ENCODE measurements at regions not wholly inside any gene's neighbourhood (a gene's known extent, or its start where the extent isn't known, plus 50 kb on each side); places are given as distances from the start of the nearest gene placed in this dataset.

- Histone ChIP-seq H3K4me1 (no peaks in the 10 kb centered on the region), H3K27me3 (ENCODE audit: insufficient read depth in 3 of 3, low read length in 2 of 3) (no peaks in the 10 kb centered on the region), H3K27ac (no peak overlapping the region), H3K36me3 (ENCODE audit: insufficient read depth in 1 of 2, low read depth in 1 of 2) (no peaks in the 10 kb centered on the region), H3K4me3 (no peak overlapping the region), H3K9me3 (no peaks in the 10 kb centered on the region)
- DNase-seq (no peak), ATAC-seq (no peak)
- intact Hi-C loops (cut with DNase I) = no loop called here
- TF ChIP-seq, protein P1, sequence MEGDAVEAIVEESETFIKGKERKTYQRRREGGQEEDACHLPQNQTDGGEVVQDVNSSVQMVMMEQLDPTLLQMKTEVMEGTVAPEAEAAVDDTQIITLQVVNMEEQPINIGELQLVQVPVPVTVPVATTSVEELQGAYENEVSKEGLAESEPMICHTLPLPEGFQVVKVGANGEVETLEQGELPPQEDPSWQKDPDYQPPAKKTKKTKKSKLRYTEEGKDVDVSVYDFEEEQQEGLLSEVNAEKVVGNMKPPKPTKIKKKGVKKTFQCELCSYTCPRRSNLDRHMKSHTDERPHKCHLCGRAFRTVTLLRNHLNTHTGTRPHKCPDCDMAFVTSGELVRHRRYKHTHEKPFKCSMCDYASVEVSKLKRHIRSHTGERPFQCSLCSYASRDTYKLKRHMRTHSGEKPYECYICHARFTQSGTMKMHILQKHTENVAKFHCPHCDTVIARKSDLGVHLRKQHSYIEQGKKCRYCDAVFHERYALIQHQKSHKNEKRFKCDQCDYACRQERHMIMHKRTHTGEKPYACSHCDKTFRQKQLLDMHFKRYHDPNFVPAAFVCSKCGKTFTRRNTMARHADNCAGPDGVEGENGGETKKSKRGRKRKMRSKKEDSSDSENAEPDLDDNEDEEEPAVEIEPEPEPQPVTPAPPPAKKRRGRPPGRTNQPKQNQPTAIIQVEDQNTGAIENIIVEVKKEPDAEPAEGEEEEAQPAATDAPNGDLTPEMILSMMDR (IDR thresholded peaks at IDR 0.05) = no peak
Measured at GRCh38 chr7:145696071-145696470, 420.5 kb upstream of the CNTNAP2 start.

DNA sequence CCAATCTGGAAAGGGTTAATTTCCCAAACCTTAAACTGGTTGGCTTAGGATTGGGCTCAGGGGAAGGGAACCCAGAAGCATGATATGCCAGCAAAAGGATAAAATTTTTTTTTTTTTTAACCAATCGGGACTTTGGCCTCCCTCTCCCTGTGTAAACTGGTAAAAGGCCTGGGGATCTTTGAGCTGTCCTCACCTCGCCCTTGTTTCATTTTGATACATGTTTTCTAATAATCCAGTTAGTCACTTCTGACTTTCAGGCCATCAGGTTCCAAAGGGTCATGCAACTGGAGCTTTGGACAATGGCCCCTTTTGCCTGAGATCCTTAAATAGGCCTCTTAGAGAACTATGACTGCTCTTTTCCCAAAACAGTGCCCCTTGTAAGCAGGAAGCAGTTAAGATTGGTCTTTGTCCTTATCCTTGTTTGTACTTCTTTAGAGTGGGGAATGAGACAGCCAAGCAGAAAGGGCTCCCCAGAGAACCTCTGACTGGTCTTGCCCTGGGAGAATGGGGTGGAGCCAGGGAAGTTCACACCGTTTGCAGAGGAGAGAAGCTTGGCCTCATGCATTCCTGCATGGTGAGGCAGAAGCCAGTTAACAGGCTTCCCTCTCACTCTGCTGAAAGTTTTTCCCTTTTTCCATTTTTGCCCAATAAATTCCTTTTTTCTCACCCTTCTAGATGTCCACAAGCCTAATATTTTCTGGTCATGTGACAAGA is 424.2 kb upstream of the CNTNAP2 start:
- no peak for DNase-seq
- Histone ChIP-seq H3K27ac (no peak overlapping the region), H3K4me1 (no peaks in the 10 kb centered on the region), H3K4me3 (no peak overlapping the region), H3K36me3 (ENCODE audit: insufficient read depth in 1 of 2, low read depth in 1 of 2) (no peaks in the 10 kb centered on the region), H3K27me3 (ENCODE audit: insufficient read depth in 3 of 3, low read length in 2 of 3) (no peaks in the 10 kb centered on the region), H3K9me3 (no peaks in the 10 kb centered on the region)
- WGBS, 3 donors = 44 to 48% (median 47%) methylated on average over 3 of the region's 3 CpGs
- intact Hi-C loops (cut with DNase I) = no loop called here
- TF ChIP-seq, protein P1 (IDR thresholded peaks at IDR 0.05) = no peak
- ATAC-seq = no peak

DNA sequence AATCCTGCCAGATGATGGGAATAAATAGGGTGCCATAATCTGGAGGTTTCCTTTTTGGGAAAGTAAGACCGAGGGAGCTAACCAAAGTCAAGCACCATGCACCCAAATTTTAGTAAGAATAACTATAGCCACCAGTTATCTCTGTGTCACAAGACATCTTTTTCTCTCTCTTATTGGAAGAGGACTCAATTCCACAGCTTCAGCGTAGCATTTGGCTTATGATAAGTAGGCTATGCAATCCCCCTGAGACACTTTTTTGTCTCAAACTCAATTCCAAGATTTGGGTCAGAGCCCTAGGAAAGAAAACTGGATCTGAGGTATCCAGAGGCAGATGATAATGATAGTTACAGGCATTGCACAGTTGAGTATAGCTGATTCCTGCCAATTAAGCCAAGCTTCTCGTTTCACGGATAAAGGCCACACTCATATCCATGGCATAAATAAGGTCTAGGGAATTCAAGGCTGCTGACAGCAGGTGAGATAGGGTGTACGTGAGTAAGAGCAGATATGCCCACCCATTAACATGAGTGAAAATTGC is 425.2 kb upstream of the CNTNAP2 start:
- Histone ChIP-seq H3K36me3 (ENCODE audit: insufficient read depth in 1 of 2, low read depth in 1 of 2) (no peaks in the 10 kb centered on the region), H3K9me3 (no peaks in the 10 kb centered on the region), H3K27ac (no peak overlapping the region), H3K4me1 (no peaks in the 10 kb centered on the region), H3K4me3 (no peak overlapping the region), H3K27me3 (ENCODE audit: insufficient read depth in 3 of 3, low read length in 2 of 3) (no peaks in the 10 kb centered on the region)
- TF ChIP-seq, protein P1 (IDR thresholded peaks at IDR 0.05) = no peak
- ATAC-seq (no peak), DNase-seq (no peak)
- 74 to 76% (median 75%) methylated on average over 5 of the region's 5 CpGs for WGBS, 3 donors
- intact Hi-C loops (cut with DNase I) = no loop called here

DNA sequence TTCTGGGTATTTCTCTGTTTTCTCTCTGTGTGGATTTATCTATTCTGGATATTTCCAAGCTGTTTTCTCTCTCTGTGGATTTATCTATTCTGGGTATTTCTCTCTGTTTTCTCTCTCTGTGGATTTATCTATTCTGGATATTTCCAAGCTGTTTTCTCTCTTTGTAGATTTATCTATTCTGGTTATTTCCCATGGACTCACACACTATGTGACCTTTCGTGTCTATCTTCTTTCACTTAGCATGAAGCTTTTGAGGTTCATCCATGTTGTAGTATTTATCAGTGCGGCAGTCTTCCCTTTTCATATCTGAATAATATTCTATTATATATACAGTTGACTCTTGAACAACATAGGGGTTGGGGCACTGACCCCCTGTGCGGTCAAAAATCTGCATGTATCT is 435.0 kb upstream of the CNTNAP2 start:
- H3K4me1 ChIP-seq = no peaks in the 10 kb centered on the region
- 92 to 95% (median 92%) methylated on average over 3 of the region's 3 CpGs for WGBS, 3 donors
- no peak for ATAC-seq
- no peak for DNase-seq
- TF ChIP-seq, protein P1 (IDR thresholded peaks at IDR 0.05) = no peak
- H3K27ac ChIP-seq = no peak overlapping the region
- H3K36me3 ChIP-seq (ENCODE audit: insufficient read depth in 1 of 2, low read depth in 1 of 2) = no peaks in the 10 kb centered on the region
- H3K9me3 ChIP-seq = no peaks in the 10 kb centered on the region
- intact Hi-C loops (cut with DNase I) = no loop called here
- H3K4me3 ChIP-seq = no peak overlapping the region
- no peaks in the 10 kb centered on the region for H3K27me3 ChIP-seq (ENCODE audit: insufficient read depth in 3 of 3, low read length in 2 of 3)

GRCh38 chr7:145681159-145681558 is 435.4 kb upstream of the CNTNAP2 start:
- no peak overlapping the region for H3K4me3 ChIP-seq
- no peak for ATAC-seq
- intact Hi-C loops (cut with DNase I) = no loop called here

More at GRCh38 chr7:145681159-145681558, 435.4 kb upstream of the CNTNAP2 start:
- H3K4me1 ChIP-seq = no peaks in the 10 kb centered on the region
- no peaks in the 10 kb centered on the region for H3K27me3 ChIP-seq (ENCODE audit: insufficient read depth in 3 of 3, low read length in 2 of 3)
- no peaks in the 10 kb centered on the region for H3K9me3 ChIP-seq
- TF ChIP-seq, protein P1 (IDR thresholded peaks at IDR 0.05) = no peak
- no peak for DNase-seq
- no peak overlapping the region for H3K27ac ChIP-seq
- H3K36me3 ChIP-seq (ENCODE audit: insufficient read depth in 1 of 2, low read depth in 1 of 2) = no peaks in the 10 kb centered on the region
